TTC549 (cell line): ENCODE measurements at regions not wholly inside any gene's neighbourhood (a gene's known extent, or its start where the extent isn't known, plus 50 kb on each side); places are given as distances from the start of the nearest gene placed in this dataset.

Experiments
- FAIRE-seq: peaks from 2 replicates; lab custom pipeline; 2012; peaks lifted over from hg19 to GRCh38; lab: Jason Lieb, UNC

GRCh38 chr4:161121451-161121850 lies 1042.3 kb downstream of the FSTL5 start:
- no peak for FAIRE-seq

- no peak for FAIRE-seq
Measured at GRCh38 chr4:161101881-161102280, 1061.9 kb downstream of the FSTL5 start.

- FAIRE-seq: no peak
Measured at GRCh38 chr4:161097821-161098220, 1066.0 kb downstream of the FSTL5 start.

GRCh38 chr4:161061046-161061445 lies 1102.8 kb downstream of the FSTL5 start:
- FAIRE-seq: no peak
